Transverse colon (tissue), 4 donors: ENCODE measurements at regions not wholly inside any gene's neighbourhood (a gene's known extent, or its start where the extent isn't known, plus 50 kb on each side); places are given as distances from the start of the nearest gene placed in this dataset.

Experiments used
- POLR2A ChIP-seq: fragments of 450-650 bp; IDR thresholded peaks from one replicate; pipeline ENCODE4 v1.6.1; 2016; ENCODE audit warnings: antibody characterized with exemption, mild to moderate bottlenecking, moderate library complexity
- POLR2AphosphoS5 ChIP-seq, 3 donors: sonication (generic); formaldehyde crosslinking; IDR thresholded peaks; one replicate each; pipeline ENCODE4 v1.6.1; 2016; ENCODE audit warnings: antibody characterized with exemption in 3 of 3
- TF ChIP-seq, protein P1 (sequence below), 5 experiments: fragments of 200-600 bp in 3 of 5; fragments of 450-650 bp in 2 of 5; sonication (generic) in 3 of 5; IDR thresholded peaks; 1 replicate in 2 of 5; 2 replicates in 3 of 5; pipeline ENCODE4 v1.5.1; 2016 to 2017; ENCODE audit warnings: antibody characterized with exemption in 5 of 5, inconsistent platforms in 3 of 5, mild to moderate bottlenecking in 2 of 5, moderate library complexity in 1 of 5

DNA sequence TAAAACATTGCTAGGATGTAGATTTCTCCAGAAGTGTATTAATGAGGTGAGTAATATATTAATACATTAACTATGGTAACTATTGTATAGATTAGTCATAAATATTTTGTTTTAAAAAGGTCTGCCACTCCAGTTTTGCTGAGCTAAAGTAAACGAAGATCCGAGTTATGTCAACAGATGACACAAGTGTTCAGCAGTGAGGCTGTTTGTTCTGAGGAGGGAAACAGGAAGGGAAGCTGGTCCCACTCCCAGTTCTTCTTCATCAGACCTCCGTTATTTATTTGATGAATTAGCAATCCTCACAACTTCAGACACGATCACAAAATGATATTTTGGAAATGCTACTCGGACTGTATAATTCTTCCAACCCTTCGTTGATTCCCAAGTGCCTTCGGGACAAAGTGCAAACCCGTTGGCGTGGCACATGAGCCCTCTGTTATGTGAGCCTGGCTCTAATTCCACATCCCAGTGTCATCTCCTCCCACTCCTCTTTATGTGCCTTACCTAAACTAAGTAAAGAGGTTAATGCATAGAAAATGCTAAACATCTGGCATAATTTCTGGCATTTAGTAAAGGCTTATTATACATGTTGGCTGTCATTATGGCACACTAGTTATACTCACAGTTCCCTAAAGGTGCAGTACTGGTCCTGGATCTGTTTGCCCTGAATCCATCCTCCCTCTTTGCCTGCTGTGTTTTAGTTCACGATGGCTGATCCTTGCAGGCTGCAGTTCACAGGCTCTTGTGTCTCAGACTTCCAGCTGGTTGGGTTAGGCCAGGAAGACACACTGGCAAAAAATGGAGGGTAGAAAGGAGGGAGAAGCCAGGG, 190.6 kb upstream of the LNX1 start:
- TF ChIP-seq, protein P1, sequence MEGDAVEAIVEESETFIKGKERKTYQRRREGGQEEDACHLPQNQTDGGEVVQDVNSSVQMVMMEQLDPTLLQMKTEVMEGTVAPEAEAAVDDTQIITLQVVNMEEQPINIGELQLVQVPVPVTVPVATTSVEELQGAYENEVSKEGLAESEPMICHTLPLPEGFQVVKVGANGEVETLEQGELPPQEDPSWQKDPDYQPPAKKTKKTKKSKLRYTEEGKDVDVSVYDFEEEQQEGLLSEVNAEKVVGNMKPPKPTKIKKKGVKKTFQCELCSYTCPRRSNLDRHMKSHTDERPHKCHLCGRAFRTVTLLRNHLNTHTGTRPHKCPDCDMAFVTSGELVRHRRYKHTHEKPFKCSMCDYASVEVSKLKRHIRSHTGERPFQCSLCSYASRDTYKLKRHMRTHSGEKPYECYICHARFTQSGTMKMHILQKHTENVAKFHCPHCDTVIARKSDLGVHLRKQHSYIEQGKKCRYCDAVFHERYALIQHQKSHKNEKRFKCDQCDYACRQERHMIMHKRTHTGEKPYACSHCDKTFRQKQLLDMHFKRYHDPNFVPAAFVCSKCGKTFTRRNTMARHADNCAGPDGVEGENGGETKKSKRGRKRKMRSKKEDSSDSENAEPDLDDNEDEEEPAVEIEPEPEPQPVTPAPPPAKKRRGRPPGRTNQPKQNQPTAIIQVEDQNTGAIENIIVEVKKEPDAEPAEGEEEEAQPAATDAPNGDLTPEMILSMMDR (IDR thresholded peaks at IDR 0.05), result no peak
- TF ChIP-seq POLR2AphosphoS5 (IDR thresholded peaks at IDR 0.05) (no peak), POLR2A (no peak)
